GM12878 (cell line): ENCODE measurements at regions not wholly inside any gene's neighbourhood (a gene's known extent, or its start where the extent isn't known, plus 50 kb on each side); places are given as distances from the start of the nearest gene placed in this dataset.

ENCODE experiments used
- ASH2L ChIP-seq: fragments of 300-600, 200-600 bp; sonication (generic); IDR thresholded peaks from 2 replicates; pipeline ENCODE4 v1.6.1; 2017; ENCODE audit warnings: low read depth, mild to moderate bottlenecking, borderline replicate concordance
- BACH1 ChIP-seq: fragments of 450-650 bp; IDR thresholded peaks from 2 replicates; pipeline ENCODE4 v1.6.1; 2017; ENCODE audit warnings: mild to moderate bottlenecking, borderline replicate concordance
- HCFC1 ChIP-seq: fragments of 150-350 bp; IDR thresholded peaks from 2 replicates; pipeline ENCODE4 v1.6.1; 2014; ENCODE audit warnings: low read length
- POLR2A ChIP-seq: IDR thresholded peaks from 2 replicates; pipeline ENCODE4 v1.6.1; 2011; ENCODE audit warnings: low read depth, mild to moderate bottlenecking, low read length
- RAD21 ChIP-seq: IDR thresholded peaks from 2 replicates; pipeline ENCODE4 v1.6.1; 2011; ENCODE audit warnings: mild to moderate bottlenecking, low read depth, low read length, moderate library complexity; ENCODE audit not compliant: insufficient read depth
- RAD51 ChIP-seq: fragments of 450-650 bp; IDR thresholded peaks from 2 replicates; pipeline ENCODE4 v1.6.1; 2016; ENCODE audit warnings: moderate library complexity, mild to moderate bottlenecking, inconsistent platforms
- RCOR1 ChIP-seq: conservative IDR thresholded peaks from 2 replicates; pipeline ENCODE4 v1.6.1; 2012; ENCODE audit warnings: low read depth, low read length, improper control_type of control experiment
- RFX5 ChIP-seq: IDR thresholded peaks from 2 replicates; pipeline ENCODE4 v1.6.1; 2011; ENCODE audit warnings: low read depth, low read length, improper control_type of control experiment
- SREBF2 ChIP-seq: IDR thresholded peaks from 2 replicates; pipeline ENCODE4 v1.6.1; 2012; ENCODE audit warnings: mild to moderate bottlenecking, low read length
- ZBED1 ChIP-seq: IDR thresholded peaks from 2 replicates; pipeline ENCODE4 v1.6.1; 2016; ENCODE audit warnings: borderline replicate concordance
- TF ChIP-seq, protein P1 (sequence below), 3 experiments: IDR thresholded peaks in 2 of 3; conservative IDR thresholded peaks in 1 of 3; 2 replicates each; pipeline ENCODE4 v1.5.1; 2011; ENCODE audit warnings: low read depth in 3 of 3, low read length in 3 of 3, mild to moderate bottlenecking in 3 of 3, control low read depth in 2 of 3, moderate library complexity in 2 of 3, inconsistent platforms in 1 of 3, mixed read lengths in 1 of 3; ENCODE audit not compliant: control insufficient read depth in 2 of 3, insufficient read depth in 1 of 3; ENCODE audit errors: extremely low read depth in 1 of 3
- TF ChIP-seq, protein P2 (sequence below): IDR thresholded peaks from 2 replicates; pipeline ENCODE4 v1.6.1; 2012; ENCODE audit warnings: mild to moderate bottlenecking, low read depth, low read length
- TF ChIP-seq, protein P3 (sequence below): fragments of 450-650 bp; IDR thresholded peaks from 2 replicates; pipeline ENCODE4 v1.6.1; 2017; ENCODE audit warnings: mild to moderate bottlenecking

DNA sequence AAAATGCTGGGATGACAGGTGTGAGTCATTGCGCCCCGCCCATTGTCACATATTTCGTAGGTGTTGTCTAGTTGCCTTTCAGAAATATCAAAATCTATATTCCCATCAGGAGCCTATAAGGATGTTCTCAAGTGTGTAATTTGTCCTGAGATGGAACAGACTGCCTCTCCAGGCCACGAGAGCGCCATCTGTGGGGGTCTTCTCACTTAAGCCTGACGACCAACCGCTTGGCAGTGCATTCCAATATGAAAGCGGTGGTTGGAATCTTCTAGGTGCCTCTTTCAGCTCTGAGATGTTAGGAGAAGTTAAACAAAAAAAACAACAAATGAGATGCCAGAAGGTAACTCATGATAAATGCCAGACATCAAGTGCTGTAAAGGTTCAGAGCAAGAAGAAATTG, 488.5 kb downstream of the QKI start:
- no peak for TF ChIP-seq POLR2A
- TF ChIP-seq, protein P1, sequence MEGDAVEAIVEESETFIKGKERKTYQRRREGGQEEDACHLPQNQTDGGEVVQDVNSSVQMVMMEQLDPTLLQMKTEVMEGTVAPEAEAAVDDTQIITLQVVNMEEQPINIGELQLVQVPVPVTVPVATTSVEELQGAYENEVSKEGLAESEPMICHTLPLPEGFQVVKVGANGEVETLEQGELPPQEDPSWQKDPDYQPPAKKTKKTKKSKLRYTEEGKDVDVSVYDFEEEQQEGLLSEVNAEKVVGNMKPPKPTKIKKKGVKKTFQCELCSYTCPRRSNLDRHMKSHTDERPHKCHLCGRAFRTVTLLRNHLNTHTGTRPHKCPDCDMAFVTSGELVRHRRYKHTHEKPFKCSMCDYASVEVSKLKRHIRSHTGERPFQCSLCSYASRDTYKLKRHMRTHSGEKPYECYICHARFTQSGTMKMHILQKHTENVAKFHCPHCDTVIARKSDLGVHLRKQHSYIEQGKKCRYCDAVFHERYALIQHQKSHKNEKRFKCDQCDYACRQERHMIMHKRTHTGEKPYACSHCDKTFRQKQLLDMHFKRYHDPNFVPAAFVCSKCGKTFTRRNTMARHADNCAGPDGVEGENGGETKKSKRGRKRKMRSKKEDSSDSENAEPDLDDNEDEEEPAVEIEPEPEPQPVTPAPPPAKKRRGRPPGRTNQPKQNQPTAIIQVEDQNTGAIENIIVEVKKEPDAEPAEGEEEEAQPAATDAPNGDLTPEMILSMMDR (IDR thresholded peaks at IDR 0.05 in 2 of 3, conservative IDR thresholded peaks at IDR 0.05 in 1 of 3; ENCODE audit: control insufficient read depth in 2 of 3, extremely low read depth in 1 of 3, insufficient read depth in 1 of 3, low read depth in 3 of 3, low read length in 3 of 3) = no peak
- TF ChIP-seq ZBED1 = no peak
- TF ChIP-seq RAD51 = no peak
- TF ChIP-seq SREBF2 = no peak
- no peak for TF ChIP-seq ASH2L
- no peak for TF ChIP-seq BACH1
- no peak for TF ChIP-seq RCOR1
- no peak for TF ChIP-seq HCFC1
- TF ChIP-seq, protein P2, sequence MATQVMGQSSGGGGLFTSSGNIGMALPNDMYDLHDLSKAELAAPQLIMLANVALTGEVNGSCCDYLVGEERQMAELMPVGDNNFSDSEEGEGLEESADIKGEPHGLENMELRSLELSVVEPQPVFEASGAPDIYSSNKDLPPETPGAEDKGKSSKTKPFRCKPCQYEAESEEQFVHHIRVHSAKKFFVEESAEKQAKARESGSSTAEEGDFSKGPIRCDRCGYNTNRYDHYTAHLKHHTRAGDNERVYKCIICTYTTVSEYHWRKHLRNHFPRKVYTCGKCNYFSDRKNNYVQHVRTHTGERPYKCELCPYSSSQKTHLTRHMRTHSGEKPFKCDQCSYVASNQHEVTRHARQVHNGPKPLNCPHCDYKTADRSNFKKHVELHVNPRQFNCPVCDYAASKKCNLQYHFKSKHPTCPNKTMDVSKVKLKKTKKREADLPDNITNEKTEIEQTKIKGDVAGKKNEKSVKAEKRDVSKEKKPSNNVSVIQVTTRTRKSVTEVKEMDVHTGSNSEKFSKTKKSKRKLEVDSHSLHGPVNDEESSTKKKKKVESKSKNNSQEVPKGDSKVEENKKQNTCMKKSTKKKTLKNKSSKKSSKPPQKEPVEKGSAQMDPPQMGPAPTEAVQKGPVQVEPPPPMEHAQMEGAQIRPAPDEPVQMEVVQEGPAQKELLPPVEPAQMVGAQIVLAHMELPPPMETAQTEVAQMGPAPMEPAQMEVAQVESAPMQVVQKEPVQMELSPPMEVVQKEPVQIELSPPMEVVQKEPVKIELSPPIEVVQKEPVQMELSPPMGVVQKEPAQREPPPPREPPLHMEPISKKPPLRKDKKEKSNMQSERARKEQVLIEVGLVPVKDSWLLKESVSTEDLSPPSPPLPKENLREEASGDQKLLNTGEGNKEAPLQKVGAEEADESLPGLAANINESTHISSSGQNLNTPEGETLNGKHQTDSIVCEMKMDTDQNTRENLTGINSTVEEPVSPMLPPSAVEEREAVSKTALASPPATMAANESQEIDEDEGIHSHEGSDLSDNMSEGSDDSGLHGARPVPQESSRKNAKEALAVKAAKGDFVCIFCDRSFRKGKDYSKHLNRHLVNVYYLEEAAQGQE = no peak
- TF ChIP-seq, protein P3, sequence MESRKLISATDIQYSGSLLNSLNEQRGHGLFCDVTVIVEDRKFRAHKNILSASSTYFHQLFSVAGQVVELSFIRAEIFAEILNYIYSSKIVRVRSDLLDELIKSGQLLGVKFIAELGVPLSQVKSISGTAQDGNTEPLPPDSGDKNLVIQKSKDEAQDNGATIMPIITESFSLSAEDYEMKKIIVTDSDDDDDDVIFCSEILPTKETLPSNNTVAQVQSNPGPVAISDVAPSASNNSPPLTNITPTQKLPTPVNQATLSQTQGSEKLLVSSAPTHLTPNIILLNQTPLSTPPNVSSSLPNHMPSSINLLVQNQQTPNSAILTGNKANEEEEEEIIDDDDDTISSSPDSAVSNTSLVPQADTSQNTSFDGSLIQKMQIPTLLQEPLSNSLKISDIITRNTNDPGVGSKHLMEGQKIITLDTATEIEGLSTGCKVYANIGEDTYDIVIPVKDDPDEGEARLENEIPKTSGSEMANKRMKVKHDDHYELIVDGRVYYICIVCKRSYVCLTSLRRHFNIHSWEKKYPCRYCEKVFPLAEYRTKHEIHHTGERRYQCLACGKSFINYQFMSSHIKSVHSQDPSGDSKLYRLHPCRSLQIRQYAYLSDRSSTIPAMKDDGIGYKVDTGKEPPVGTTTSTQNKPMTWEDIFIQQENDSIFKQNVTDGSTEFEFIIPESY = no peak
- TF ChIP-seq RFX5 = no peak
- no peak for TF ChIP-seq RAD21
